NAMALWA (cell line): ENCODE measurements at regions not wholly inside any gene's neighbourhood (a gene's known extent, or its start where the extent isn't known, plus 50 kb on each side); places are given as distances from the start of the nearest gene placed in this dataset.

Experiments used
- DNase-seq: peaks from one replicate; pipeline ENCODE4 v3.0.0-alpha.2; 2015; ENCODE audit warnings: low spot score

GRCh38 chr1:29964718-29965533 is 728.6 kb downstream of the PTPRU start:
- no peak for DNase-seq

DNA sequence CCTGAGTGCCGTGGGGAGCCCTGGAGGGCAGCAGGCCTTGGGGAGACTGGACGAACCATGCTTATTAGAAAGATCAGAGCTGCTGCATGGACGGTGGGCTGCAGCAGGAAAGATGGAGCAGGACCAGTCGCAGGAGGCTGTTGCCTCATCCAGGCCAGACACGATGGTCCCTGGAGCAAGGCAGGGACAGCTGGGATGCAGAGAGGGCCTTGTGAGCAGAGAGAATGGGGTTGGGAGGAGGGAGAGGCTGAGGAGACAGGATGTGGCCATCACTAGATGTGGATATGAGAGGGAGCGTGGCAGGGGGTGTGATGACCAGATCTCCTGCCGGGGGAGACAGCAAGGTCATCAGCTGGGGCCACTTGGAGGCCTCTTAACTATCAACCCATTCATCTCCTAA is 727.6 kb downstream of the PTPRU start:
- DNase-seq = no peak

- no peak for DNase-seq
Observed at GRCh38 chr1:29962831-29963247, 726.5 kb downstream of the PTPRU start.

DNA sequence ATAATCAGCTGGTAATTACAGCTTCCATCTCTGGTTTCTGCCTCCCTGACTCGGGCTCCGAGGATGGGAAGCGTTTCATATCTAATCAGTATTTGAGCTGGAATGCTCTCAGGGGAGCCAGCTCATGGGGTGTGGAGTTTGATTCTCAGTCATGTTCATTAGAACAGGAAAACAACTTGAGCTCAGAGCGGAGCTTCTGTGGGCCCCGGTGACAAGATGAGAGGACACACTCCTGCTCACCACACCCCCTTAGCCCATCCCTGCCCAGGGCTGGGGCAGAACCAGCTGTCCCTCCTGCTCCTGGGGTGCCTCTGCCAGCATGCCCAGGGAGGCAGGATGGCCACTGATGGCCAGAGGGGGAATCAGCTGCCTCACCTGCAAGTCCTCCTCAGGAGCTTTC is 726.0 kb downstream of the PTPRU start:
- DNase-seq = no peak

DNA sequence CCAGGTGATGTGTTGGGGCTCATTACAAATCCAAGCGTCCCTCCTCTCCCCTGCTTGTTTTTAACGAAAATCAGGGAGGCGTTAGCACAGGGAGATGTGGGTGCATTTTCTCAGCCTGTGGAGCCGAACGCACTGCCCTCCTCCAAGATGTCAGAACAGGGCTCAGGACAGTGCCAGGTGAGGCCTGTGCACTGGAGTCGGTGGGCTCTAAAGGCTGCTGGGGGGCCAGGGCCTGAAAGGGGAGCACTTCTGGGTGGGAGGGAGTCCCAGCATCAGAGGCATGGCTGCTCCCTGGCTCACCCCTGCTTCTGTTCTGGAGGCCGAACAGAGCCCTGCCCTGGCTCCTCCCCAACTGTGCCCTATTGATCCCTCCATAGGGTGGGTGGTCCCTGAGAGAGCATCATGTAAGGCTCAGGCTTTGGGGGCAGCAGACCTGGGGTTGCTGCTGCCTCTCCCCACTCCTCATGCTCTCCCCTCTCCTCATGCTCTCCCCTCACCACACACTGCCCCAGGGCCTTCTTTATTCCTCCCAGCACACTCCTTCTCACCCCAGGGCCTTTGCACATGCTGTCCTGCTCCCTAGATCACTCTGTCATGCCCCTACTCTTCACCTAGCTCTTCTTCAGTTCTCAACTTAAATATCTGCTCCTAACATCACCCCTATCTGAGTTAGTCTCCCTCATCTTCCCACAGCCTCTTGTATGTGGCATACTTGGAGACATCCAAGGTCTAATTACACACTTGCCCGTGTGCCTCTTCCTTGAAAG is 725.2 kb downstream of the PTPRU start:
- no peak for DNase-seq

DNA sequence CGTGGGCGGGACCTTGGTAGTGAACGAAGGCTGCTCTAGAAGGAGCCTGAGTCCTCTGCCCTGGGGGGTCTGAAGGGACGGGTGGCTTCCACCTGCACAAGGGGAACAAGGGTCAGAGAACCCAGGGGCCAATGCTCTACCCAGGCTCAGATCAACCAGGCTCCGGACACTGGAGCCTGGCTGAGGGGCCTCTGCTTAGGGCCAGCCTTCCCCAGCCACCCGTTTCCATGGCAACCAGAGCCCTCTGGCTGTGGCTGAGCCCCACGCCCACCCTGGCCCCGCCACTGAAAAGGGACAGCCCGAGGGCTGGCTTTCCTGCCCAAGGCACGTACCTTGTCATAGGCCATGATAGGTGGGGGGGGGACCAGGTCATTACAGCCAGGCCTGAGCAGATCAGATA is 724.6 kb downstream of the PTPRU start:
- DNase-seq = no peak

DNA sequence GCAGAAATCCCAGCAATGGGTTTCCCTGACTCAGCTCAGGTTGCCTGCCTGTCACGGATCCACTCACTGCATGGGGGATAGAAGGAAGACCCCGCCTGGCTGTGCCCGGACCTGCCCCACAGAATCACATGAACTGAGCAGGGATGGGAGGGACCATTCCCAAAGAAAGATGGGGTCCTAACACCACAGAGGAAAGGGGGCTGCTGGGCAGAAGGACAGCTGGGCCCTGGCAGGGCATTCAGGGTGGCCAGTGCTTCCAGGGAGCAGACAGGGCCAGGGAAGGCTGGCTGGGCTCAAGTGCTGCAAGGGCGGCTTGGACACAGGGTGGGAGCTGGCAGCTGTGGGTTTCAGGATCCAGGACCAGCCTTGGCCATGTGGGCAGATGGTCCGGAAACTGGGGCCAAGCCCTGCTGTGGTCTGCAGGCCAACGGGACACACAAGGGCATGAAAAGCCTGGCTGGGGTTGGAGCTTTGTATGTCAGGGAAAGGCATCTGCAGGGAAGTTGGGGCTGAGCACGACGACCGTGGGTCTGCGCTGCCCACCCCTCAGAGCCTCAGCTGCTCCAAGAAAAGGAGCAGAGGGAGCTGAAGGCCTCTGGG is 723.9 kb downstream of the PTPRU start:
- no peak for DNase-seq

DNA sequence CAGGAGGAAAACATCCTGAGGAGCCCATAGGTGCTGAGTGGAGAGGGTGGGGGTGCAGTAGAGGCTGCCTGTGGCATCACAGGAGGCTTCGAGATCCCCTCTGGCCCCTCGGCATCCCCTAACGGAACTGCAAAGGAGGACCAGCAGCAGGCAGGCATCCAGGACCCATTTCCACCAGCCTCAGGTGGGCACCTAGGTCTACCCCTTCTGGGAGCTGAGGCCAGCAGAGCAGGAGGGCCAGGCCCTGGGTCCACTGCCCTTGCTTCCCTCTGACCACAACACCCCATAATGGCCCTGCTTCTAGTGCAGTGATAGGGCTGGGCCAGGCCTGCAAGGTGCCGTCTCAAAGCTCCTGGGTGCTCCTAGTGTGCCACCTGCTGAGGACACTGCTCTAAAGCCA is 723.0 kb downstream of the PTPRU start:
- DNase-seq = no peak

DNA sequence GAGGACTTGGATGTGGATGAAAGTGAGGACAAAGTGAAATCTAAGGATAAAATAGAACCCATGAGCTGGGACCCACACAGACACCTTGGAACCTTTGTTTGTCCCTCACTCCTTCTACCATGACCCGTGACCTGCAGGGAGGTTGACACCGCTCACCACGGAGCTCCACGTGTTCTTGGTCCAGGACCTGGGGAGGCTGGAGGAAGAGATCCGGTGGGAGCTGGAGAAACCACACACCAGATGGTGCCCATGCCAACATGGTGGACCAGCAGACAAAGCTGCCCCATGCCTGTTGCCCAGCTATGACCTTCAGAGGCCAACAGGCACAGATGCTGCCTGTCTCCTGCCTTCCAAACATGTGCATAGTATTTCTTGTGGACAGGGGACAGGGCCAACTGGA is 721.9 kb downstream of the PTPRU start:
- no peak for DNase-seq

DNA sequence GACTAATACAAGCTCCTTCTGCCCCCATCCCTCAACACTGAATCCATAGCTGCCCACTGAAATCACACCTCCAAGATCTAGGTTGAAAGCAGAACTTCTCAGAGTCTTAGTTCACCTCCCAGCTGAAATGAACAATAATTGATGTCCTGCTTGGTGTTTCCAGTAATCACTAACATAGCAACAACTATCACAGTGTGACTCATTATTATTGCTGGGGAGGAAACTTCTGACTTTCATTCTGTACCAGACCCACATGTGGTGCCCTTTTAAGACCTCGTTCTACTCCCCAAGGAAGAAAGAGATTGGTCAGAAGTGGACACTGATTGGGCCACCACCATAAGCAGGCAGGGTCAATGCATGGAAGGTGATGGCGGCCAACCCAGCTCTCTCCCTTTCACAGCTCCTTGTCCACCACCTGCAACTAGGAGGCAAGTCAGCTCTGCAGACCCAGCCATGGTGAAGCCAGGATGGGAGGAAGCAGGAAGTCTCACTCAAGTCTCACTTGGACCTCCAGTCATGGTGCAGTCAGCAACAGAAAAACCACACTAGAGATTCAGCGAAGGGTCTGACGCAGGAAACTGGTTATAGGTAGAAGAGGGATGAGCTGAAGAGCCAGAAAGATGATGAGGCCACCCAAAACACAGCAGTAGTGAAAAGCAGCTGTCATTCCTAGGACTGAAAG is 720.2 kb downstream of the PTPRU start:
- no peak for DNase-seq

- DNase-seq = no peak
Observed at GRCh38 chr1:29954591-29954990, 718.3 kb downstream of the PTPRU start.

GRCh38 chr1:29953961-29954360 is 717.6 kb downstream of the PTPRU start:
- DNase-seq = no peak

DNA sequence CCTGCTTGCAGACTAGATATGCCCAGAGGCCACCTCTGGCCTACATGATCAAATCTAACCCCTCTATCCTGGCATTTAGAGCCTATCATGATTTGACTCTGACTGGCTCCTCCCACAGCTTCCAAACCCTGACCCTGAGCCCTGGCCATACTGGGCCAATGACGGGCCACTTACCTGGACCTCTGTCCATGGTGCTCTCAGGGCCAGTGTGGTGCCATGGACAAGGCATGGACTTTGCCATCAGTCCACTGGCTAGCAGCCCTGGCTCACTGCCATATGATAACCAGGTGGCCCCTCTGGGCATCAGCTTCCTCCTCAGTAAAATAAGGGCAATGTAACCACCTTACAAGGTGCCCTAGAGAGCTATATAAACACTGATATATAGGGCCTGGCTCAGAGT is 713.4 kb downstream of the PTPRU start:
- no peak for DNase-seq

GRCh38 chr1:29948581-29948980 is 712.3 kb downstream of the PTPRU start:
- no peak for DNase-seq

- no peak for DNase-seq
Observed at GRCh38 chr1:29946057-29946456, 709.7 kb downstream of the PTPRU start.

DNA sequence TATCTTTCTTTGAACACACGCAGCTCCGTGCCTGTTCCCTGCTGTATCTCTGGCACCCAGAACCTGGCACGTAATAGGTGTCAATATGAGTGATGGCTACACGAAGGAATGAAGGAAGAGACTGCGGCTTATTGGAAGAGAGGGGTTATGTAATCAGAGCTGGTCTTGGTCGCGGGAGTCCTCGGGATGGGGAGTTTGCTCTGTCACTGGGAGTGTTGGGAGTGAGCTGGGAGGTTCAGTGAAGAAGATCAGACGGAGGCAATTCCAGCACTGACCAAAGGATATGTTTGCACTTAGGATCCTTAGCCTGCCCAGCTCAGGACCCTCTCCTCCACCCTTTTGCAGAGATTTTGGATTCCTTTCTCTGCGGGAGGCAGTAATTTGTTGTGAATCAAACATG is 709.1 kb downstream of the PTPRU start:
- DNase-seq = no peak

- DNase-seq = no peak
Observed at GRCh38 chr1:29944253-29944905, 708.1 kb downstream of the PTPRU start.

- no peak for DNase-seq
Observed at GRCh38 chr1:29943034-29943433, 706.7 kb downstream of the PTPRU start.

DNA sequence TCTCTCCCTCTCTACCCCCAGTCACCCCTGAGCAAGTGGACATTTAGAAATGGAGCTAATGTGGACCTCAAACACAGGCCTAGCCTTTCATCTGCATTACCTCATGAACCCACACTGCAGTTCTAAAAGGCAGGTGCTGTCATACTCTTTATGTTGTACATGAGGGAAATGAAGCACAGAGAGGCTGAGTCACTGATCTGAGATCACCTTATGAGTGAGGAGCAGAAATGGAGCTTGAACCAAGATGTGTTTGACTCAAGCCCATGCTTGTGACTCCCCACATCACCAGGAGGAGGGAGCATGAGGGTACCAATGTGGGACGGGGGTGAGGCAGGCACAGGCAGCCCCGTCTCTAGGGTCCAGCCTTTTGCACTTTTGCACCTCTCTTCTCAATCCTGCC is 702.8 kb downstream of the PTPRU start:
- DNase-seq = no peak

DNA sequence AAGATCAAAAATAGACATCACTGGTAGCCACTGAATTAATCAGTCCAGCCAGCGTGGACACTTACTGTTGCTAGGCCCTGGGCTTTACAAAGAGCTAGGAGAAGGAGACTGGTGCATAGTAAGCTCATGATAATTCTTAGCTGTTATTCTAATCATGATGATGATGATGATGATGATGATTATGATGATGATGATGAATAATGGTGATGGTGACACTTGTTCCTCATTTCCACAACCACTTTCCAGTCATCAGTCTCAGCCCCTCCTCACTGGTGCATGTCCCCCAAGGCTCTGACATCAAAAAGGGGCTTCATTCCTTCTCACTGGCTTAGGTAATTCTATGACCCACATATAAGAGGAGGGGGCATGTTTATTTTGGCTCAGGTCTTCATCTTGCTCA is 701.0 kb downstream of the PTPRU start:
- no peak for DNase-seq

DNA sequence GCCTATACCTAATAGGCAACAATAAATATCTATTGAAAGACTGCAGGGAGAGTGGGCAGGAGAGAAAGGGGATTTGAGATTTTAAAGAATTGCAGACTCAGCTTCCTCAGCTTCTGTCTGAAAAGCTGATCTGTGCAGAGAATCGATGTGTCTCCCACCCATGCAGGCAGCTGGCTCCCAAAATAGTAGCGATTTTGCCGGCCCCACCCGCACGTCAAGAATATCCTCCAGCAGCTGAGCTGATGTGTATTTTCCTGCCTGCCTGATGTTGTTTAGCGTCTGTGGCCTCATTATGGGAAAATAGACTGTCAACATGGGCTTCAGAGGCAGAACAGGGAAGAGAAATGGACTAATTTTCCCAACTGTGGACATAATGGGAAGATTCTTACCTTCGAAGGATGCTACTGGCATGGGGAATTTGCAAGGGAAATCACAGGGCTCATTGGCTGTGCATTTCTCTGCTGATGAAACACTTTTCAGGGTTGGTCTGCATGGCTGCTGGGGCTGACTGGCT is 699.8 kb downstream of the PTPRU start:
- no peak for DNase-seq

DNA sequence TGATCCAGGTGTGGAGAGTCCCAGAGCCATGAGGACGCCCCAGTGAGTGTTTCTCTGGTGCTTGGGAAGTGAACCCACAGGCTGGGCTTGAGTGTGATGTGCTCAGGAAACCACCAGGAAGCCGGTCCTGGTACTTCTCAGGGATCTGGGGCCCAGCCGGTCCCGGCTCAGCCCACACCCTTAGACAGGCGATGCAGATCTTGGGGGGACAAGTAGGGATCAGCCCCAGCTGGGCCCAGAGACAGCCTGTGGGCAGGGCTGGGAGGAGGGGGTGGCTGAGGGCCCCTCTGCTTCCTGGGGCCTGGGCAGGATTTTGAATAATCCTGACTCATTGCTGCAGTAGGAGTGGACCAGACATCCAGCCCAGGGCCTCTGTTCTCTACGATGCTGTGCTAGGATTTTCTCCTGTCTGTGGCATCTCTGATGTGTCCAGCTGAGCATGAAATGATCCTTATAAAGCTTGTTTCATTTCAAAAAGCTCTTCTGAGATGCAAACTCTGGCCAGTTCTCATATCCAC is 698.0 kb downstream of the PTPRU start:
- no peak for DNase-seq
